ENCODE measurements at regions not wholly inside any gene's neighbourhood (a gene's known extent, or its start where the extent isn't known, plus 50 kb on each side); places are given as distances from the start of the nearest gene placed in this dataset.

- TF ChIP-seq CTCF (IDR thresholded peaks at IDR 0.05) = no peak
- TF ChIP-seq EZH2 (IDR thresholded peaks at IDR 0.05; ENCODE audit: borderline replicate concordance, insufficient read depth, low read depth, low read length, poor library complexity, severe bottlenecking) = no peak
Observed at GRCh38 chr6:131379948-131380347, 193.1 kb upstream of the ARG1 start.

All from B cell (primary cell).